ENCODE measurements at regions not wholly inside any gene's neighbourhood (a gene's known extent, or its start where the extent isn't known, plus 50 kb on each side); places are given as distances from the start of the nearest gene placed in this dataset.

DNA sequence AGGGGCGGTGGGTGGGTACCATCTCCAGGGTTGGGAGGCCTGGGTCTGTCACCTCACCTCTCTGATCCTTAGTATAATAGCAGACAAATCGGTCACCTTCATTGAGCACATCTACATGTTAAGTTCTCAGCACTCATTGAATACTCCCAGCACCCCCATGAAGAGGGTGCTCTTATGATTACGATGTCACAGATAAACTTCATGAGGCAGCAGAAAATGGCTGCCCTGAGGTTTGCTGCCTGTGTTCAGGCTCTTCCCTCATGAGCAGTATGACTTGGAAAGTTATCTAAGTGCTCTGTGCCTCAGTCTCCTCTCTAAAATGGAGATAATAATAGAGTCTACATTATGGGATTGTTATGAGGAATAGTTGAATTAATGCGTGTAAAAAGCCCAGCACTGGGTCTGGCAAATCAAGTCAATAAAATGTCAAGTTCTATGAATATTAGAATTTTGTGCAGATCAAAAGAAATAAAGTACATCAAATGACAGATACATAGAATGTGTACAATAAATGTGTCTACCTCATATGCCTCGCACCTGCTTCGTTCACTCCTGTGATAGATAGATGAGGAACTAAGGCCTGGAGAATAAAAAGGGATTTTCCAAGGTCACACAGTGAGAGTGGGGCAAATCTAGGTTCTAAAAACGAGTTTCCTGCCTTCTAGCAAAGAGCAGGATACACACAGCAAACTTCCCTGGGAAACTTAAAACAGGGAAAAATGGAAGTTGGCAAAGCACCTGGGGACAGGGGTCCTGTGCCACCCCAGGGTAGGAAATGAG, 142.2 kb upstream of the MRPS22 start:
- TF ChIP-seq, protein P1, sequence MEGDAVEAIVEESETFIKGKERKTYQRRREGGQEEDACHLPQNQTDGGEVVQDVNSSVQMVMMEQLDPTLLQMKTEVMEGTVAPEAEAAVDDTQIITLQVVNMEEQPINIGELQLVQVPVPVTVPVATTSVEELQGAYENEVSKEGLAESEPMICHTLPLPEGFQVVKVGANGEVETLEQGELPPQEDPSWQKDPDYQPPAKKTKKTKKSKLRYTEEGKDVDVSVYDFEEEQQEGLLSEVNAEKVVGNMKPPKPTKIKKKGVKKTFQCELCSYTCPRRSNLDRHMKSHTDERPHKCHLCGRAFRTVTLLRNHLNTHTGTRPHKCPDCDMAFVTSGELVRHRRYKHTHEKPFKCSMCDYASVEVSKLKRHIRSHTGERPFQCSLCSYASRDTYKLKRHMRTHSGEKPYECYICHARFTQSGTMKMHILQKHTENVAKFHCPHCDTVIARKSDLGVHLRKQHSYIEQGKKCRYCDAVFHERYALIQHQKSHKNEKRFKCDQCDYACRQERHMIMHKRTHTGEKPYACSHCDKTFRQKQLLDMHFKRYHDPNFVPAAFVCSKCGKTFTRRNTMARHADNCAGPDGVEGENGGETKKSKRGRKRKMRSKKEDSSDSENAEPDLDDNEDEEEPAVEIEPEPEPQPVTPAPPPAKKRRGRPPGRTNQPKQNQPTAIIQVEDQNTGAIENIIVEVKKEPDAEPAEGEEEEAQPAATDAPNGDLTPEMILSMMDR (IDR thresholded peaks at IDR 0.05; ENCODE audit: low read depth, low read length, missing control alignments) = no peak
- no peak overlapping the region for H3K4me3 ChIP-seq (replicated peaks; ENCODE audit: low read depth, low read length)
- no peak for DNase-seq (ENCODE audit: extremely low read depth, low read depth)

- TF ChIP-seq, protein P1 (IDR thresholded peaks at IDR 0.05; ENCODE audit: low read depth, low read length, missing control alignments) = no peak
- no peak for DNase-seq (ENCODE audit: extremely low read depth, low read depth)
- H3K4me3 ChIP-seq (replicated peaks; ENCODE audit: low read depth, low read length) = no peak overlapping the region
Measured at GRCh38 chr3:139202226-139202958, 141.4 kb upstream of the MRPS22 start.

DNA sequence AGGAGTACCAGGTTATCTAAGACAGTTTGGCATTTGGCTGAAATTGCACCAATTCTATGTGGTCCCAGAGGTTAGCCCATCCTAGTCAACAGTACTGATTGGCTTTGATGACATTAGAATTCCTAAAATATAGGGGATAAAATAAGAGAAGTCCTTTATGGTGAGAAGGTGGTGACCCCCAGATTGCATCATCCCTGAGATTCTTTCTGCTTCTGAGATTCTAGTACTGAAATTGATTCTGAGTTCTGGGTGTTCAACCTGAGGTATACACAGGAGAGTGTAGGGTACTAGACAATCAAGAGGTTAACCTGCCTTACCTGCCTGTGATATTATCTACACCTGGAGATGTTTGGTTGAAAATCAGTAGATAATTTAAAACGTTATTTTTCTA, 140.9 kb upstream of the MRPS22 start:
- TF ChIP-seq, protein P1 (IDR thresholded peaks at IDR 0.05; ENCODE audit: low read depth, low read length, missing control alignments) = no peak
- H3K4me3 ChIP-seq (replicated peaks; ENCODE audit: low read depth, low read length) = no peak overlapping the region
- no peak for DNase-seq (ENCODE audit: extremely low read depth, low read depth)

- TF ChIP-seq, protein P1 (IDR thresholded peaks at IDR 0.05; ENCODE audit: low read depth, low read length, missing control alignments) = no peak
- no peak overlapping the region for H3K4me3 ChIP-seq (replicated peaks; ENCODE audit: low read depth, low read length)
- no peak for DNase-seq (ENCODE audit: extremely low read depth, low read depth)
Measured at GRCh38 chr3:139203752-139204151, 140.1 kb upstream of the MRPS22 start.

DNA sequence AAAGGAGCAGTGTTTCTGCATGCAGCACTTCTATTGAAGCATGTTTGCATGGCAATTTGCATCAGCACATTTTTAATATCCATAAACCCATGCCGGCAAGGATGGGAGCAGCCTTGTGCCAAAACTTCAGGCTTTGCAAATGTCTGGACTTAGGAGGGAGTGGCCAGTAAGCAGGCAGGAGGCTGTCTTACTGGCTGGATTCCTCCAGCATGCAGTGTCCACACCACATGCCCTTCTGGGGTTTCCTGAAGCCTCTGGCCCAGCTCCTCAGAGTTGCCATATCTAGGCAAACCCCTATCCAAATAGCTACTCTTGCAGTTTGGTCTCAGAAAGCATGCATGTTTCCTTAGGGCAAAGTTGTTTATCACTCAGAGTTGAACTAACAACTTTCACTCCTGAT, 139.1 kb upstream of the MRPS22 start:
- H3K4me3 ChIP-seq (replicated peaks; ENCODE audit: low read depth, low read length) = no peak overlapping the region
- DNase-seq (ENCODE audit: extremely low read depth, low read depth) = no peak
- TF ChIP-seq, protein P1 (IDR thresholded peaks at IDR 0.05; ENCODE audit: low read depth, low read length, missing control alignments) = no peak

DNA sequence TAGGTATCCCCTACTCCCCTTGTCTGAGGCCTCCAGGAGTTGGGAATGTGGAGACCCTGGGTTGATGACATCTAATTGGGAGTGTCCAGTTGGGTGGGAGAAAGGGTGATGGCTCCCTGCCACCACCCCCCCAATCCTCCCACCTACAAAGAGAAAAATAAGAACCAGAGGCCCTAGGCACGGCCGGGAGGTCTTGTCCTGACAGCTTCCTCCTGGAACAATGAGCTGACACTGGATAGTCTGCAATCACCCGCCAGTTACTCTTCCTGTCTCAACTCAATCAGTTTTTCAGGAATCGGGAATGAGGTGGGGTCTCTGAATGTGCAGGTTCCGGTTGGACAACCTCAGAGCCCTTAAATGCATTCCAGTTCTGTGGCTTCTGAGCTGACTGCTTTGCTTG, 129.9 kb upstream of the MRPS22 start:
- no peak overlapping the region for H3K4me3 ChIP-seq (replicated peaks; ENCODE audit: low read depth, low read length)
- TF ChIP-seq, protein P1 (IDR thresholded peaks at IDR 0.05; ENCODE audit: low read depth, low read length, missing control alignments) = no peak
- no peak for DNase-seq (ENCODE audit: extremely low read depth, low read depth)

All from HFF-Myc (cell line).